CD4-positive, alpha-beta T cell treated with Interferon gamma for 1 hour (primary cell): ENCODE measurements at regions not wholly inside any gene's neighbourhood (a gene's known extent, or its start where the extent isn't known, plus 50 kb on each side); places are given as distances from the start of the nearest gene placed in this dataset.
"Not testable (repeated sequence)": the region's sequence is repeated elsewhere in the genome, so short reads cannot be mapped to it uniquely, and the experiment has no call there.

Source experiments
- DNase-seq: peaks from one replicate; pipeline ENCODE4 v3.0.0-alpha.2; 2020

- DNase-seq = no peak
Observed at GRCh38 chr2:181792906-181793305, 98.6 kb upstream of the ITPRID2 start.

- no peak for DNase-seq
Observed at GRCh38 chr2:181798022-181798421, 93.5 kb upstream of the ITPRID2 start.

GRCh38 chr2:181802300-181802699, 89.2 kb upstream of the ITPRID2 start:
- not testable (repeated sequence) for DNase-seq

- DNase-seq = not testable (repeated sequence)
Observed at GRCh38 chr2:181803903-181804799, 87.4 kb upstream of the ITPRID2 start.

- no peak for DNase-seq
Observed at GRCh38 chr2:181805228-181806038, 86.1 kb upstream of the ITPRID2 start.

- no peak for DNase-seq
Observed at GRCh38 chr2:181806039-181806392, 85.5 kb upstream of the ITPRID2 start.

- DNase-seq = no peak
Observed at GRCh38 chr2:181807526-181807925, 84.0 kb upstream of the ITPRID2 start.

GRCh38 chr2:181810823-181811695, 80.5 kb upstream of the ITPRID2 start:
- DNase-seq = peak; percentile 14

GRCh38 chr2:181812106-181812743, 79.3 kb upstream of the ITPRID2 start:
- DNase-seq = no peak

GRCh38 chr2:181814057-181814491, 77.5 kb upstream of the ITPRID2 start:
- DNase-seq = no peak

- DNase-seq = no peak
Observed at GRCh38 chr2:181817509-181817908, 74.0 kb upstream of the ITPRID2 start.

GRCh38 chr2:181818058-181818680, 73.4 kb upstream of the ITPRID2 start:
- no peak for DNase-seq

GRCh38 chr2:181818840-181819239, 72.7 kb upstream of the ITPRID2 start:
- no peak for DNase-seq

- no peak for DNase-seq
Observed at GRCh38 chr2:181821049-181821448, 70.5 kb upstream of the ITPRID2 start.

- no peak for DNase-seq
Observed at GRCh38 chr2:181822097-181822496, 69.4 kb upstream of the ITPRID2 start.

- DNase-seq = no peak
Observed at GRCh38 chr2:181823405-181823804, 68.1 kb upstream of the ITPRID2 start.

- no peak for DNase-seq
Observed at GRCh38 chr2:181828122-181828705, 63.3 kb upstream of the ITPRID2 start.

GRCh38 chr2:181829230-181829629, 62.3 kb upstream of the ITPRID2 start:
- no peak for DNase-seq

- DNase-seq = no peak
Observed at GRCh38 chr2:181832015-181832414, 59.5 kb upstream of the ITPRID2 start.

- DNase-seq = no peak
Observed at GRCh38 chr2:181836583-181836982, 54.9 kb upstream of the ITPRID2 start.

- no peak for DNase-seq
Observed at GRCh38 chr2:181837563-181837962, 54.0 kb upstream of the ITPRID2 start.

- no peak for DNase-seq
Observed at GRCh38 chr2:181839811-181840210, 51.7 kb upstream of the ITPRID2 start.
